Astrocyte of the cerebellum (primary cell): ENCODE measurements at regions not wholly inside any gene's neighbourhood (a gene's known extent, or its start where the extent isn't known, plus 50 kb on each side); places are given as distances from the start of the nearest gene placed in this dataset.

Source experiments
- DNase-seq: peaks from one replicate; pipeline ENCODE4 v3.0.0-alpha.2; 2011; ENCODE audit warnings: low read depth
- H3K4me3 ChIP-seq: 2 replicates; pipeline ENCODE4 v1.5.1; 2011; ENCODE audit warnings: mild to moderate bottlenecking, low read depth, low read length, moderate library complexity
- CTCF ChIP-seq: IDR thresholded peaks from 2 replicates; pipeline ENCODE4 v1.5.1; 2012; ENCODE audit warnings: low read length, low read depth, moderate library complexity, mild to moderate bottlenecking; ENCODE audit errors: missing control alignments
- in situ Hi-C: cut with HindIII; loops from 2 replicates; pipeline ENCODE4 v1.10.0; 2017; ENCODE audit warnings: low sequenced_read_pairs

DNA sequence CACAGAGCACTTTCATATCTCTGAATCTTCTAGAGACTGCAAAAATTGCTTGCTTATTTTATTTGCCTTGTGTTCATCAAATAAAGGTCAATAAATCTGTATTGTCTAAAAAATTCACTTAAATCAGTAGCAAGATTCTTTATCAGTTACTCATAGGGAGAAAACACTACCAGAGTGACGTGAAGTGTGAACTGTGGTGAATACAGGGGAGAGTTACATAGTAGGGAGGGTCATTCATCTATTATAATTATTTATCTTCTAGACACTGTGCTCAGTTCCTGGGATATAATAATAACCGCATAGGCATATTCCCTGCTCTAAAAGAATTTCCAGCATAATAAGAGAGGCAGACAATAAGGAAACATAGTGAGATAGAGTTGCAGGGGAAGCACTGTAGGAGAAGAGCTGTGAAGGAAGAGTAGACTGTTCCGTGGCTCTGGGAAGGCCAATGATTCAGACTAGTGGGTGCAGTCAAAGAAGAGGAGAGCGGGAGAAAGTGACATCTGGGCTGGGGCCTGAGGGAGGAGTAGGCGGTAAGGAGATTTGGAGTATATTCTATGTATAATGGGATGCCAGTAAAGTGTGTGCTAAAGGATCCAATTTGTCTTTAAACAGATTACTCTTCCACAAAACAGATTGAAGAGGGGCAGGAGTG, 84.0 kb upstream of the TDRD3 start:
- in situ Hi-C loops, result no loop called here
- no peak overlapping the region for H3K4me3 ChIP-seq
- no peak for DNase-seq
- no peak for TF ChIP-seq CTCF

GRCh38 chr13:60318186-60318585, 78.8 kb upstream of the TDRD3 start:
- TF ChIP-seq CTCF, result no peak
- in situ Hi-C loops, result no loop called here
- H3K4me3 ChIP-seq, result no peak overlapping the region
- no peak for DNase-seq

DNA sequence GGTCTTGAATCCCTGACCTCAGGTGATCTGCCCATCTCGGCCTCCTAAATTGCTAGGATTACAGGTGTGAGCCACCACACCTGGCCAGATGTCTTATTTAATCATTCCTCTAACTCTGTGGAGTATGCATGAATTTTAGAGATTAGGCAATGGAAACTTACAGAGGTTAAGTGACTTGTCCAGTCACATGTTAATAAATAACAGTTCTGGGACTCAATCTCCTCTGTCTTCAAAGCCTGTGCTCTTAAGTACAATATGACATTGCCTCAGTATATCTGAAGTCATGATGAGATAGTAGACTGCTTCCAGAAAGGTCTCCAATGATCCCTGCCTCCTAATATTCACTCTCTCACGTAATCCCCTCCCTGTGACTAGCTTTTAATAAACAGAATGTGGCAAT, 72.9 kb upstream of the TDRD3 start:
- in situ Hi-C loops, result no loop called here
- TF ChIP-seq CTCF, result no peak
- H3K4me3 ChIP-seq, result no peak overlapping the region
- no peak for DNase-seq

GRCh38 chr13:60326273-60326672, 70.7 kb upstream of the TDRD3 start:
- DNase-seq, result no peak
- in situ Hi-C loops, result no loop called here
- no peak for TF ChIP-seq CTCF
- H3K4me3 ChIP-seq, result no peak overlapping the region

- H3K4me3 ChIP-seq, result no peak overlapping the region
- in situ Hi-C loops, result no loop called here
- no peak for DNase-seq
- no peak for TF ChIP-seq CTCF
These were observed 69.5 kb upstream of the TDRD3 start for GRCh38 chr13:60327511-60327910.

DNA sequence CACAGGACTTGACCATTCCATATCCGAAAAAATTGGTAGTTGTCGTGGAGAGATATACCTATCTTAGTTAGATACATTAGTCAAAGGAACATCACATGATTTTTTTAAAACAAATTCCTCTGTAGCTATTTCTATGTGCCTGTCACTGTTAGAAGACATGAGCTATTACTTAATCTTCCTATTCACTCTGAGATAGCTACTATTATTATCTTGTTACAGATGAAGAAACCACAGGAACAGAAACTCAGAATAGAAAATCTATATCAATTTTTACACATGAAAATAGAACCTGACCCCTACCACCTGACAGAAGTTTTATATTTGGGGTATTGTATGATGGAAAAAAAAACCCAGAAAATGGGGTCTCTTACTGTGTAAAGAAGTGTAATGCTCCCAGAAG, 68.9 kb upstream of the TDRD3 start:
- DNase-seq, result no peak
- TF ChIP-seq CTCF, result no peak
- H3K4me3 ChIP-seq, result no peak overlapping the region
- in situ Hi-C loops, result no loop called here
